OCI-LY3 (cell line): ENCODE measurements at regions not wholly inside any gene's neighbourhood (a gene's known extent, or its start where the extent isn't known, plus 50 kb on each side); places are given as distances from the start of the nearest gene placed in this dataset.

Experiments used
- H2AFZ ChIP-seq: fragments of 200-600, 300-600 bp; shearing (Covaris generic); 2 replicates; pipeline ENCODE4 v1.6.0; 2014; ENCODE audit warnings: antibody characterized with exemption, low read depth, low read length
- H3K27ac ChIP-seq: fragments of 200-600, 300-600 bp; sonication (generic); 2 replicates; pipeline ENCODE4 v1.5.1; 2014; ENCODE audit warnings: mild to moderate bottlenecking, low read length, moderate library complexity, mixed read lengths
- H3K27me3 ChIP-seq: fragments of 200-600, 300-600 bp; sonication (generic); 2 replicates; pipeline ENCODE4 v1.6.1; 2014; ENCODE audit warnings: low read depth, low read length, mixed read lengths
- H3K36me3 ChIP-seq: fragments of 200-600, 300-600 bp; sonication (generic); replicated peaks from 2 replicates; pipeline ENCODE3; 2014; ENCODE audit warnings: low read depth, low read length, mixed read lengths
- H3K4me1 ChIP-seq: fragments of 300-600, 200-600 bp; sonication (generic); 2 replicates; pipeline ENCODE4 v1.6.1; 2014; ENCODE audit warnings: low read length, mixed read lengths
- H3K4me2 ChIP-seq: fragments of 200-600, 300-600 bp; sonication (generic); 2 replicates; pipeline ENCODE4 v1.6.1; 2014; ENCODE audit warnings: low read length, mixed read lengths
- H3K4me3 ChIP-seq: fragments of 300-600, 200-600 bp; sonication (generic); 2 replicates; pipeline ENCODE4 v1.5.1; 2014; ENCODE audit warnings: antibody characterized with exemption, mild to moderate bottlenecking, low read length, moderate library complexity
- H3K79me2 ChIP-seq: fragments of 300-600, 200-600 bp; shearing (Covaris generic); 2 replicates; pipeline ENCODE4 v1.6.1; 2014; ENCODE audit warnings: mild to moderate bottlenecking, low read length, mixed read lengths
- H3K9ac ChIP-seq: fragments of 300-600, 200-600 bp; shearing (Covaris generic); 2 replicates; pipeline ENCODE4 v1.6.0; 2014; ENCODE audit warnings: mild to moderate bottlenecking, low read length, moderate library complexity
- H3K9me3 ChIP-seq: fragments of 200-600, 300-600 bp; shearing (Covaris generic); 2 replicates; pipeline ENCODE4 v1.6.1; 2014; ENCODE audit warnings: low read length, mixed read lengths; ENCODE audit not compliant: insufficient read depth
- H4K20me1 ChIP-seq: fragments of 200-600, 300-600 bp; sonication (generic); 2 replicates; pipeline ENCODE4 v1.6.1; 2016; ENCODE audit warnings: low read length, mixed read lengths; ENCODE audit not compliant: insufficient read depth
- CTCF ChIP-seq: fragments of 200-600, 300-600 bp; sonication (generic); IDR thresholded peaks from 2 replicates; pipeline ENCODE4 v1.5.1; 2014; ENCODE audit warnings: antibody characterized with exemption, low read length, low read depth
- EZH2phosphoT487 ChIP-seq: fragments of 200-600 bp; shearing (Covaris generic); IDR thresholded peaks from 2 replicates; pipeline ENCODE4 v1.6.1; 2018; ENCODE audit warnings: antibody characterized with exemption, mixed run types, low read depth

- Histone ChIP-seq H3K9me3 (no peaks in the 10 kb centered on the region), H3K4me2 (no peak overlapping the region), H3K4me1 (peaks cover 13% of the 10 kb centered on the region), H3K36me3 (no peaks in the 10 kb centered on the region), H3K27me3 (peaks cover 41% of the 10 kb centered on the region), H3K4me3 (no peak overlapping the region), H2AFZ (no peak overlapping the region), H3K79me2 (no peaks in the 10 kb centered on the region), H3K27ac (no peak overlapping the region), H3K9ac (no peak overlapping the region), H4K20me1 (no peaks in the 10 kb centered on the region)
- TF ChIP-seq EZH2phosphoT487 = no peak
- no peak for TF ChIP-seq CTCF
Observed at GRCh38 chr7:155375337-155376277, 77.9 kb downstream of the INSIG1 start.

GRCh38 chr7:155377071-155377837 lies 79.6 kb downstream of the INSIG1 start:
- Histone ChIP-seq H3K9me3 (no peaks in the 10 kb centered on the region), H3K4me2 (no peak overlapping the region), H3K27me3 (peaks cover 46% of the 10 kb centered on the region), H3K79me2 (no peaks in the 10 kb centered on the region), H4K20me1 (no peaks in the 10 kb centered on the region), H3K4me3 (no peak overlapping the region), H3K27ac (no peak overlapping the region), H3K4me1 (peaks cover 15% of the 10 kb centered on the region), H2AFZ (no peak overlapping the region), H3K9ac (no peak overlapping the region), H3K36me3 (no peaks in the 10 kb centered on the region)
- TF ChIP-seq EZH2phosphoT487 (no peak), CTCF (no peak)

DNA sequence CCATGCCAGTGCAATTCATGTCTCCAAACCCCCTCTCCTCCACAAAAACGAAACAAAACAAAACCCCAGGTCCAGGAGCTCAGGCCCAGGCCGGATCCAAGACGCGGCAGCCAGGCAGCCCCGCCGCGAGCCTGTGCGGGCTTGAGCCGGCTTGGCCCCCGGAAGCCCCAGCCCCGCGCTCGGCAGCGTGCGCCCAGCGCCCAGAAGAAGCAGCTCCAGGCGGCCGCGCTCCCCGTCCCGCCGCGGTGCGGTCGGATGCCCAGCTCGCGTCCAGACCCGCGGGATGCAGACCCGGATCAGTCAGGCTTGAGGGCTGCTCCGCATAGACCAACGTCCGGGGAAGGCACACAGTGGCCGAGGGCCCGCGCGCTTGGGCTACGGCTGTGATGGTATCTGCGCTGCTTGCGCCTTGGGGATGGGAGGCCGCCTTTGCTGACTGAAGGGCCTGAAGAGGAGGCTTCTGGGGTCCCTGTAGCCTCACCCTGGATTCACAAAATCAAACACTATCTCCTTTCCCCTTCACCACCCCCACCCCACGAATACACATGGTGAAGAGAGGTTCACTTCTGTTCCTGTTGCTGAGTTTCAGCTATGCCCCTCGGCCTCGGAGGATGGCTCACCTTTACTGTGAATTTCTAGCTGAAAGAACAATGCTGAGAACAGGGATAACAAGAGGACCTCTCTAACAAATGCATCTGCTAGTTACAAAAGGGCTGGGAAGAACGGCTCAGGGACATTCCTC lies 79.9 kb upstream of the EN2 start:
- Histone ChIP-seq H3K36me3 (no peaks in the 10 kb centered on the region), H3K4me1 (peaks cover 15% of the 10 kb centered on the region), H3K27ac (no peak overlapping the region), H4K20me1 (no peaks in the 10 kb centered on the region), H3K4me3 (no peak overlapping the region), H3K27me3 (peaks cover 46% of the 10 kb centered on the region), H3K4me2 (no peak overlapping the region), H3K79me2 (no peaks in the 10 kb centered on the region), H3K9me3 (no peaks in the 10 kb centered on the region), H2AFZ (no peak overlapping the region), H3K9ac (no peak overlapping the region)
- TF ChIP-seq CTCF (no peak), EZH2phosphoT487 (no peak)
